HG02759 (cell line): ENCODE measurements at regions not wholly inside any gene's neighbourhood (a gene's known extent, or its start where the extent isn't known, plus 50 kb on each side); places are given as distances from the start of the nearest gene placed in this dataset.

Source experiments
- ATAC-seq: cut with Tn5 transposase; IDR thresholded peaks from one replicate; pipeline ENCODE4 v1.9.1; 2021; ENCODE audit warnings: mild to moderate bottlenecking, moderate library complexity; ENCODE audit not compliant: unreplicated experiment

DNA sequence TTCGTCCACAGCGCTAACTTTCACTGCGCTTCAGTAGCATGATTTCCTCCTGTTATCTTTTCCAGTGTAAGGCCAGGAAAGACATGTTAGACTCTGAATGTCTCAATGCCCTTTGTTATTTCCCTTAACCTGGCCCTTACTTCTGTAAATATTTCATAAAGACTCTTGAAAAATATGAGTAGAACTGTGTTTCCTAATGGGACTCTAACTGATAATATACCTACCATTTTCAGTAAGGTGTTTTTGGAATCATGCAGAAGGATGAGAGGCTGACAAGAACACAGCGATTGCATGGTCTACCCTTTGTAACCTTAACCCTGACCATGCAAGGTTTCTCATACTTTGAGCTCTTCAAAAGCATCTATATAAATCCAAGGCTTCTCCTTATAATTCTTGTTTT is 550.1 kb downstream of the SLITRK6 start:
- no peak for ATAC-seq

GRCh38 chr13:85247780-85248179 is 551.4 kb downstream of the SLITRK6 start:
- no peak for ATAC-seq

GRCh38 chr13:85243831-85244230 is 555.4 kb downstream of the SLITRK6 start:
- ATAC-seq = no peak

GRCh38 chr13:85241060-85241459 is 558.2 kb downstream of the SLITRK6 start:
- ATAC-seq = no peak

- no peak for ATAC-seq
Observed at GRCh38 chr13:85236413-85236812, 562.8 kb downstream of the SLITRK6 start.

DNA sequence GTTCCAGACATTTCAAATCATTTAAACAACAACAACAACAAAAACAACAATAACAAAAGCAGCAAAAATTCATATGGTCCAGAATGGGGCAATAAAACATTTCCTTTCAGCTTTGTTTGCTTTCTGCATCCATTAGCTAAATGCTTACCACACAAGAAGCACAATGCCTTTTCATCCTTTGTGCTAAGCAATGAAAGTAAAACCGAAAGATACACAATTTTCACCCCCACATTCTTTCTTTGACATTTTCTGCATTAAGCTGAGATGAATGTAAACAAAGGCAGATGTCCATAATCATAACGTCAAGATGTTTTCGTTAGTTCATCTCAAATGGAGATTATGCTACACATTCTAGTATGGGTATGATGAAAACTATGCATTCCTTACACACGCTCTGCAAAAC is 568.5 kb downstream of the SLITRK6 start:
- ATAC-seq = no peak

- no peak for ATAC-seq
Observed at GRCh38 chr13:85228692-85229091, 570.5 kb downstream of the SLITRK6 start.

DNA sequence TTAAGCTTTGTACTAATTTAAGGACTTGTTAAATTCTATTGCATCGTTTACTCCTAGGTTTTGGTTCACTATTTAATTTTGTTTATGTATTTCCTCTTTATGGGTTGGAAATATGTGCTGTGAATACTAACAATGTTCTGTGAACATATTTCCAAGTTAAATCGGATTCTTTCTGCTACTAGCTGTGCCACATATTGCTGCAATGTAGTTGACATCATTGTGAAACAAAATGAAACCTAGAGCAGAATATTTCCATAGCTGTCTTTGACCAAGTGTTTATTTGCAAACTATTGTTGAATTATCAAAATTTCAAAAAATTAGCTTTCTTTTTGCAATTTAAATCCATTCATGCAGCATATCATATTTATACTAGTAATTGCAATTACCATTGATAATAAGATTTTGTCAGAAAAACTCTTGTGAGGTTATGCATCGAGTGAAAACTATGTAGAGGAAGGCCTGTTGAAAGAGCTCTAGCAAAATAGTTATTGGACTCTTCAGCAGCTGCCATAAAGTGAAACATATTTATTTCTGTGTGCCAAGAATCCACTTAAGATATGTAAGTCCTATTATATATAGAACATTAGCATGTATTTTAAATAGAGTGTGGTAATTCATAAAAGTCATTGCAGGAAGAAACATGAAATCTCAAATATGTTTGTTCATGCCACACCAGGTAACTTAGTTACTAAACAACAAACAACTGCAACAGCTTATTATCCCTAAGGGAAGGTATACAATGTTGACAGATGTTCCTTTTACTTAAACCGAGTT is 575.1 kb downstream of the SLITRK6 start:
- no peak for ATAC-seq

DNA sequence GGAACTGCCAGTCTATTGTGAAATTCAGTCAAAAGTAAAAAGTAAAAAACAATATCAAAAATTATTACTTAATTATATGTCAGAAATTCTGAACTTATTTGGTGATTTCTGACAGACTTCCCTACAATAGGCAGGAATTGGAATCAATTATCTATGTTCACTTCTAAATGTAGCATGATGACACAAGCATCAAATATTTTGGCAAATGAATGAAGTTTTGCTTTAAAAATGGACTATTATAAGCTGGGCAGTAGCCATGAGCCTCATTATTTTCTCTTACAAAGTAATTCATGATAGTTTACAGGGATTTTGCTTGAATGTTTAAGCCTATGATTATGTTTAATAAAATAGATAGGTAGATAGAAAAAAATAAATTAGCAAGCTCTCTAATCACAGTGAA is 582.6 kb downstream of the SLITRK6 start:
- no peak for ATAC-seq

- ATAC-seq = no peak
Observed at GRCh38 chr13:85212692-85213091, 586.5 kb downstream of the SLITRK6 start.

- ATAC-seq = no peak
Observed at GRCh38 chr13:85204668-85205344, 594.4 kb downstream of the SLITRK6 start.

GRCh38 chr13:85197431-85197830 is 601.8 kb downstream of the SLITRK6 start:
- no peak for ATAC-seq

DNA sequence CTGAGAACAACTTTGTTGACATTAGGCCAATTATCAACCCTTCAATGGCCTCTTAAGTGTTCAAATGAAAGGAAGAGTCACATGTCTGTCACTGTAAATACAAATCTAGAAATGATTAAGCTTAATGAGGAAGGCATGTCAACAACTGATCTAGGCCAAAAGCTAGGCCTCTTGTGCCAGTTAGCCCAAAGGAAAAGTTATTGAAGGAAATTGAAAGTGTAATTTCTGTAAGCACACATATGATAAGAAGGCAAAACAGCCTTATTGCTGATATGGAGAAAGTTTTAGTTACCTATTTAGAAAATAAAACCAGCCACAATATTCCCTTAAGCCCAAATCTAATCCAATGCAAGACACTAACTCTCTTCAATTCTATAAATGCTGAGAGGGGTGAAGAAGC is 604.7 kb downstream of the SLITRK6 start:
- ATAC-seq = no peak

DNA sequence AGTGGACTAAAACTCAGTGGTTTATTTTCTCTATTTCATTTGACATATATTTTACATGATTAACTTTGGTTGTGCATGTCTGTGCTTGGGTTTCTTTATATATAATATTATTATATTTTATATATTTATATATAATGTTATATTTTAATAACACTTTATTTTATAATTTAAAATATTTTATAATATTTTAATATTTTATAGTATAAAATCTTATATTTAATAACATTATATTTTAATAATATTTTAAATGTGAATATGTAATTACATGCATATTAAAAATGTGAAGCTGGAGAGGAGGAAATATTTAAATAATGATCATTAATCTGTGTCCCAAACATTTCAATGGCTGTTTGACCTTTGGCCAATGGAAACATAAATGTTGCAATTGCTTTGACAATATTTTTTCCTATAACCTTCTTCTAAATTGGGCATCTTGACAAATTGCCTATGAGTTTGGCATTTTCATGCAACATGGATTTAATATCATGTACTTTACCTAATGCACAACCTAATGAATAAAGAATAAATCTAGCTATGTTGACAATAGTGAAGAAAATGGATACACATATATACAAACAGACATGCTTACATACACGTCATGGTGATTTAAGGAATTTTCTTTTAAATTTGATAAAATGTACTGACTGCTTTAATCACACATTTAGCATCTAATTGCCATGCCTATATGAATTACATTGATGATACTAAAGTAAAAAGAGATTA is 607.1 kb downstream of the SLITRK6 start:
- no peak for ATAC-seq

- no peak for ATAC-seq
Observed at GRCh38 chr13:85186356-85187045, 612.7 kb downstream of the SLITRK6 start.

- ATAC-seq = no peak
Observed at GRCh38 chr13:85174291-85174690, 624.9 kb downstream of the SLITRK6 start.

DNA sequence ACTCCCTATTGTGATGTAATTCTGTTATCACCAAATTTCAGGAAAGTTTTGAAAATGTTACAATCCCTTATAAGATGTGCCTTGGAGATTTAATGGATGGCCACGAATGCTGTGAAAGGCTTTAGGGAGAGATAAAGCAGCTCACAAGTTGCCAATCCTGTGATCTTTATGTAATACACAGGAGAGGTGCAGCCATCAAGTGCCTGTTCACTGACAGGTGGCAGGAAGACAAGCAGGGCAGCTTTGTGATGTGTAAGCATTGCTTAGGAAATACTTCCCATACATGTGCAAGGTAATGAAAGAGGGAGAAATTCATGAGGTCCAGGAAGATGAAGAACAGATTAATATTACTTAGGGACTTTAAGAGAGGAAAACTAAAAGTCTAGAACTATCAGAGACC is 628.8 kb downstream of the SLITRK6 start:
- ATAC-seq = no peak

DNA sequence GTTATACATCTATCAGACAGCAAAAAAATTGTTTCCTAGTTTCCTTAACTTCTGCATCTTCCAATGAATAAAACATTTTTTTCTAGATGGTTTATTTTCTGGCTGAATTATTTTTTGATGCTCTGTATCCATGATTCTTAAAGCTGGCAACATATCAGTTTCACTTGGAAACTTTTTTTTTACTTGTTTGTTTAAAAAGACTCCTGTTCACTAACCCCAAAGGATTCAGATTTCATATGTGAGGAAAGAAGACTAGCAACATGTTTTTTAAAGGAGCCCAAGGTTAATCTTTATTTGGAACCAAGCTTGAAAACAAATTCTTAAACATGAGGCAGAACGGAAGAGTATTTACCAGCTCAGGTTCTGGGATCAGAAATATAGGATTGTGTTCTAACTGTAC is 632.3 kb downstream of the SLITRK6 start:
- ATAC-seq = no peak

GRCh38 chr13:85163063-85163462 is 636.2 kb downstream of the SLITRK6 start:
- ATAC-seq = no peak

GRCh38 chr13:85148009-85148408 is 651.2 kb downstream of the SLITRK6 start:
- ATAC-seq = no peak

- ATAC-seq = no peak
Observed at GRCh38 chr13:85142351-85142927, 656.8 kb downstream of the SLITRK6 start.
